ENCODE measurements at regions not wholly inside any gene's neighbourhood (a gene's known extent, or its start where the extent isn't known, plus 50 kb on each side); places are given as distances from the start of the nearest gene placed in this dataset.

DNA sequence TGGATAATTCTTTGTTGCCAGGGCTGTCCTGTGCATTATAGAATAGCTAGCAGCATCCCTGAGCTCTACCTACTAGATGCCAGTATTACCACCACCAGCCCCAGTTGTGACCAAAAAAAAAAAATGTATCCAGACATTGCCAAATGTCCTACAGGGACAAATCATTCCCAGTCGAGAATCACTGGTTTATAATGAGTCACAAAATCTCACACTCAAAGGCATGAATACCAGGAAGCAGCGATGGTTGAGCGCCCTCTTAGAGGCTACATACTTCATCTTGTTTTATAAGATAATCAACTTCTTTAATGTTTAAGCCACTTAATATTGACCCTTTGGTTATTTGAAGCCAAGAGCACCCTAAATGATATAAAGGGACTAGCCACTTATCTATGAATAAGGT, 297.3 kb downstream of the DHX15 start:
- no peak for DNase-seq (ENCODE audit: low spot score)

DNA sequence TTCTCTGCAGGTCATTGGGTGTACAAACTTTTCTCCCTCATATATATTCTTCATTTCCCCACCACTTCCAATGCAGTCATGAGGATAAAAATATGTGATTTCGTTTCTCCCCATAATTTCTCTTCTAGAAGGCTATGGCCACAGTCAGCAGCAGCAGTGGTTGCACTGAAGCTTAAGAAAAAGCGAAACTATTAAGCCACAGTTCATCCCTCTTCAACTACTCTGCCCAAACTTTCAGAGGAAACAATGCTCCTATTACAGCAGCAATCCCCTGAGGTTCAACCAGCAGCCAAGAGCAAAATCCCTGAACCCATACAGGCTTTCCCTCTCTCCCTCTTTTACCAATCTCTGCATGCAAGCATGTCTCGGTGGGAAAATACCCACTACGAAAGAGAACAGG, 298.6 kb downstream of the DHX15 start:
- no peak for DNase-seq (ENCODE audit: low spot score)

DNA sequence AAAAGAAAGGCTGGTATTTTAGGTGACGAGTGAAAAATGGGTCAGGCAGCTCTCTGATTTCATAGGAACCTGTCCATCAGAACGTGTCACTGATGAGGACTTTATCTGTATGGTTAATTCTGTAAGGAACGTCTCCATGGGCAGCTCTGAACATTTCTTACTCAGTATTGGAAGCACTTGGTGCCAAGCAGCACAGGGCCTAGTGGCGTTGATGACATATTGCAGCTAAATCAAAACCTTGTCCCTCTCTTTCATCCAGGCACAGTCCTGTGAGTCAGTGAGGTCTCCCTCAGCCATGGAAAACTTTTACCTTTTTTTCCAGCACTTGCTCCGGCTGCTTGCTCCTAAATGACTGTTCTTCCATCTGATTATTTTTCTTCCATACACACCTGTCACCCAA, 301.9 kb downstream of the DHX15 start:
- DNase-seq (ENCODE audit: low spot score), result no peak

DNA sequence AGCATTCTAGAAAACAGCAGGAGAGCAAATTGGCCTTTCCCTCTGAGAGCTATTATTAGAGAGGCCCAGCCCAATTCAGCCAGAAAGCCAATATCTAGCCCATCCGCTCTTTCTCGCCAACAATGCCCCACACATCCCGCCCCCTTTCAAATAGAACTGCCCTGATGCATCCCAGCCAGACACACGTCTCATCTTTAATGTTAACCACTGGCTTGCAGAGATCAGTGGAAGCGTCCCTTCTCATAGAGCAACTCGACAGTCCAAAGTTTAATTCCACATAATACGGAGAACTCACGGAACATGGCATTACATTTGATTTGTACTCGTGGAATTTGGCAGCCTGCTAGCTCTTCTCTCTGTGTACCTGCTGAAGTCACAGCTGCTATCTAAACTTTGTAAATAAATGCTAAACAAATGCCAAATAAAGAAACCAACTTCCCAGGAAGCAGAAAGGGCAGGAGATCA, 304.4 kb downstream of the DHX15 start:
- no peak for DNase-seq (ENCODE audit: low spot score)

DNA sequence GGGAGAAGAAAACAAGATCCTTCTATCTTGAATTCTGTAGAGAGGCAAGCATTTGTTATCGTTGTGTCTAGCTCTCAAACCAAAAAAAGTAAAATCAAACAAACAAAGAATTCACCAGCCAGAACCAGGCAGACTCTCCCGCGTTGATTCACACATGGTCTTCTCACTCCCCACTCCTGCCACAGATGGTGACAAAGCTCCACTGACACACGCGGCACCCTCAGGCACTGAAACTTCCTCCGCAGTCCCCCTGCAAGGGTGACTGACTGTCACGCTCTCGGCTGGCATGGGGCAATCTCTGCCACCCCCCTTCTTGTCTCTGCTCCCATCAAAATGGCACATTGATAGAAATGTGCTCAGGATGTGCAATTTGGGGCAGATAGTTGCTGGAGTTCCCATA, 304.9 kb downstream of the DHX15 start:
- DNase-seq (ENCODE audit: low spot score), result no peak

DNA sequence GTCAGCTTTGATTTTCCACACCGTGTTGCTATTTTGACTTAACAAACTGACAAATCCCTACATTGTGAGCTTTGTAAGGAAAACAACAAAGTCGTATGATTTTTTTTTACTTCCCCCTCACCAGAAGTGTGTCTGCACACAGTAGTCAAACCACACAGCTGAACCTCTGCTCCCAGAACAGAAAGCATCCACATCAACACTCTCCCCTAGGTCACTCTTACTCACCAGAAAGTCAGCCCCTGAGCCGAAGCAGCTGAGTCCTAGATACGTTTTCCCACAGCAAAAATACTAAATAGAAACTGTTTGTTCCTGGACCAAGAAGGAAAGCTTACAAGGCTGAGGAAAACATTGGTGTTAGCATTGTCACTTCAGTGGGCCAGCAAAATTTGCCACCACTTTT, 305.7 kb downstream of the DHX15 start:
- no peak for DNase-seq (ENCODE audit: low spot score)

DNA sequence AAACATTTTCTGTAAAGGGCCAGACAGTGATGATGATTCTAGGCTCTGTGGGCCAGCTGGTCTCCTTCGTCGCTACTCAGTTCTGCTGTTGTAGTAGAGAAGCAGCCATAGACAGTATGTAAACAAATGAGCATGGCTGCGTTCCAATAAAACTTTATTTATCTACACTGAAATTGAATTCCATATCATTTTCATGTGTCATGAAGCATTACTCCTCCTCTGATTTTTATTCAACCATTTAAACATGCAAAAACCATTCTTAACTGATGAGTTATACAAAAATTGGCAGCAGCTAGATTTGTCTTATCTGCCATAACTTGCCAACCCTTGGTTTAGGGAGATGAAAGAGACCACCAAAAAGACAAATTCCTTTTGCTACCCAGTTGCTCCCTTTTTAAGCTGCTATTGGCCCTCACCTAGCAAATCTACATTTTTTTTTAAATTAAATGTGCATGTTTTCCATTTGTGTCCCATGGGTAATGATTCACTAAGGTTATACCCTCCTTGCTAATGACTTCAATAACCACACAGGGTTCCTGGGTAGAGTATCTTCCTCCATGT, 309.9 kb downstream of the DHX15 start:
- DNase-seq (ENCODE audit: low spot score), result no peak

DNA sequence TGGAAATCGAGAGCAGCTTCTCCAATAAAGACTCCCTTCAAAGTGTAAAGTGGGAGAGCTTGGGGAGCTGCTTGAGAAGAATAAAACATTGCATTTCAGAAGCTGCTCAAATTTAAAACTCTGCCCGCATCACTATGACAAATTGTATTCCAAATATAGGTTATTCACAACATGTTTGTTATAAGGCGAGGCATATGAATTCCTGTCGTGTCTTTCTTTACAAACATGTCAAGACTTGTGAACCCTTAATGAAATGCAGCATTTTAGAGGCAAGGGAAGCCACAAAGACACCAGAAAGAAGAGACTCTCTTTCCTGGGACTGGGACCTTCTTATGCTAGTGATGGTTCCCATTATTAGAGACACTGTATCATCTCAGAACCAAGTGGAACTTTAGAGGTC, 311.2 kb downstream of the DHX15 start:
- no peak for DNase-seq (ENCODE audit: low spot score)

DNA sequence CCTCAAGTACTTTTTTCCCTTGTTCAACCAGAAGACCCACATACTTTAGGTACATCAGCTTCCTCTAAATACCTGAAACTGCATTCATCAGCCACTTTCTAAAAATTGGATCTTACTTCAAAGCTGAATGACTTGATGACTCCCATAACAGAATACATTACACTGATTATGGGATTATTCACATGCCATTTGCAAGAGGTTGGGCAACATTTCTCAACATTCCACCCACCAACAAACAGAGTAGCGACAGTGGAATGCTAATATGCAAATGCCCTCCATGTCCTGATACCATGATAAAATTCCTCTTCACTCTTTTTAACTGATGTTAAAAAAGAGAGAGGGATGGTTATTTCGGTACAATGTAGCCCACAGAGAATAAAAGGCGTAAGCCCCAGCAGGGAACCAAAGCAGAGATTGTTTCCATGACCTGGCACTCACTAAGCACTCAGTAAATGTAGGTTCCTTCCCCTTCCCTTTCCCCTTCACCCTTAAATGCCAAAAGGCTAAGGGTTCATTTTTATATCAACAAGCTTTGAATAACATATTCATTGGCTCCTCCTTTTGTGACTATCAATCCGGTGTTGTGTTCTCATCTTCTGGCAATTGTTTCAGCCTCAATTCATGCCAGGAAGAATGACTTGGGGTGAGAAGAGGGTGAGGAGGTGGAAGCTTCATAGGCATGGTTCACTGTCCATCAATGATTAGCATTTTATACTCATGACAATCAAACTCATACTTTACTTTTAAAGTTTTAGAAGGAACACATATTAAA, 317.2 kb downstream of the DHX15 start:
- no peak for DNase-seq (ENCODE audit: low spot score)

DNA sequence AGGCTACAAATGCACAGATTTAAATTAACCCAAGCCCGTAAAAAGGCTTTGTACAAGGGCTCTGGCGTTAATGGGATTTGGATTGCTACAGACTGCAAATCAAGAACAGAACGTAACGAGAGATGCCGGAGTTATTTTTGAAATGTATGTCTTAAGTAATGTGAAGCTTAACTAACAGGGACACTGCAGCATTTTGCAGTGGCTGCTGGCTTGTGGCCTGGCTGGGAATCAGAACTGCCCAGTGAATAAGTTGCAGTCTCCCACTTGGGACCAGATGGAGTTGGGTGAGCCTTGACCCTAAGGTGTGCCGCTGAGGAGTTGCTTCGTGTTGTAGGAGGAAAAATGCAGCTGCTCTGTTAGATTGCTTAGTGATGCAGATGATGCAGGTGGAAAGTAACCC, 318.4 kb downstream of the DHX15 start:
- no peak for DNase-seq (ENCODE audit: low spot score)

DNA sequence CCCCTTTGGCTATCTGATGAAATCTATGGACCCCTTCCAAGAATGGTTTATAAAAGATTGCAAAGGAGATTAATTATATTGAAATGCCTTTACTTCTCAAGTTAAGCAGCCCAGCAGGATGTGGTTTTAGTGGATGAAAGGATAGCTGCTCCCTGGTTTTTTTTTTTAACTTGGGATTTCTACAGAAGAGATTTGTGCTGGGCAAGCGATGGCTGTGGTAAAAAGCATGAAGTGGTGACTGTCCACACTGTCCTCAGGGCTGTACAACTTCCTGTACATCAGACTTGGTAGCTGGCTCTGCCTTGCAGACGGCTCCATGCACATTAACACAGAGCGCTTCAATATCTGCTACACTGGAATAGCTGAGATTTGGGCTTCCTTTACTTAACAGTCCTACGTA, 321.7 kb downstream of the DHX15 start:
- no peak for DNase-seq (ENCODE audit: low spot score)

DNA sequence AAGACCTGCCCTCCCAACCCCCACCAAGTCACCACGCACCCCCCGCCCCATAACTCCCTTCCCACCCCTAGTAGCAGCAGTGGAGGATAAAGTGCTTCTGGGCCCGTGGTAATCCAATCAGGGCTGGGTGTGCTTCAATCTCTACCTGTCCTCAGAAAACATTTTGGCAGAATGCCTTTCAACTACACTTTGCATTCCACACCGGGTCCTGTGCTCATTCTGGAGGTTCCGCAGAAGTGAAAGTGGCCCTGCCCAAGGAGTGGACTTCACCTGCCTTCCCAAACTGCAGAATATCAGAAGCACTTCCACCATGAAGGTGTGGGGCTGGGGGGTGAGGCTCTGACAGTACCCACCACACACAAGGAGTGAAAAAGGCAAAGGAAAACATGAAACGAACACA, 322.3 kb downstream of the DHX15 start:
- no peak for DNase-seq (ENCODE audit: low spot score)

DNA sequence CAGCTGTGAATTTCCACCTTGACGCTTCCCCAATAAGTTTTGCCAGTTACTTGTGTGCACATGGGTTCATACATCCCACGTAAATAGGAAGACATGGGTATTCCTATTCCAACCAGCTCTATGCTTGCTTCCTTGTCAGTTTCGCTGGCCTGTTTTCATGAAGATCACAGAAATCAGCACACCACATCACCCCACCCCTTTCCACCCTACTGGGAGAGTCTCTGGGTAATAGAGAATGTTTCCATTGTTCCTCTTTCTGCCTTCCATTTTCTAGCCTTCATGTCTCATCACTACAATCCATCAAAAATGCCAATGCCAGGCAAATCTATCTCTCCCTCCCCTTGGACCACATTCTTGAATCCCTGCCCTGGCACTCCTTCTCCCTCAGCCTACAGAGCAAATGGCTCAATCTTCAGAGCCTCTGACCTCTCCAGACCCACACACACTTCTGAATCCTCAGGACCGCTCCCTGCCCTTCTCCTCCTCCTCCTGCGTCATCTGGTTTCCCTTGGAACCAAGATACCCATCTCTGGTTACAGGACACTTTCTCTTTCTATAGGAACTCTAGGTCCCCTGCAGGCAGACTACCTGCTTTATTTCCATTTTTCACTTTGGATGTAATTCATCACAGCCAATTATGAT, 323.3 kb downstream of the DHX15 start:
- no peak for DNase-seq (ENCODE audit: low spot score)

DNA sequence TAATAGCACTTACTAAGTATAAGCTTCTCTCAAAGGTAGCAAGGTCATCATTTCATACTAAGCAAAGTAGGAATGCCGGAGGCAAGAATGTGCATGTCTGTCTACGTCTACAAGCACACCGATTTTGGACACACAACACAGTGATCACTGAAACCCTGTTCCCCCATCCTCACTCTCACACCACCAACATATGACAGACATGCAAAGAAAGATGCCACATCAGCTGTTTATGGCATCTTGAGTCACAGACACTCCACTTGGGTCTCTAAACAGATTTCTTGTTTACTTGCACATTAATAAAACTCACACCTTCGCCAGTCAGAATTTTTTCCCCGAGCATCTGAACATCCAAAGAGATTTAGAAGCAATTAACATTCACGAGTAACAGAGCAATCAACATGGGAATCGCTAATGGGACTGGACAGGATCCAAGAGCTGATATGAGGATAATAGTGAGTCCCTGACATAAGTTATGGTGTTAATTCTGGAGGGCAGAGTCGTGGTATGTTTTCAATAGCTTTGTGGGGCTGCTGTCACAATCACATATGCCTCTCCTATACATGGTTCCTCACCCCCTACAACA, 324.1 kb downstream of the DHX15 start:
- DNase-seq (ENCODE audit: low spot score), result no peak

DNA sequence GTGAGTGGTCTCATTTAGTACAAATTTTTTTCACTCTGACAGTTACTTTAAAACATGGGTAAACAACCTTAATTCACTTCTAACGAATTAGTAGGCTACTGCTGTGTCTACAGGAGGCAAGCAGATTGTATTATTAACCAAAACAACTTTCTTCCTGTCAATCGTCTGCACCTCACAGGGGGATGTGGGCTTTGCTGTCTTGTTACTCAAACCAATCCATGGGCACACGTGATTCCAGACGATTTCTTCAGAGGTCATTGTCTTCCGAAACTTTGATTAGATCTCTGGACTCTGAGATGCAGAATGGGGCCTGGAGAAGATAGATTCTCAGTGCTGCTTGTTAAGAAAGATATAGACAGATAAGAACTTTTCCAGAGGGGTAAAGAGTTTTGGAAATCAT, 327.8 kb downstream of the DHX15 start:
- DNase-seq (ENCODE audit: low spot score), result no peak

DNA sequence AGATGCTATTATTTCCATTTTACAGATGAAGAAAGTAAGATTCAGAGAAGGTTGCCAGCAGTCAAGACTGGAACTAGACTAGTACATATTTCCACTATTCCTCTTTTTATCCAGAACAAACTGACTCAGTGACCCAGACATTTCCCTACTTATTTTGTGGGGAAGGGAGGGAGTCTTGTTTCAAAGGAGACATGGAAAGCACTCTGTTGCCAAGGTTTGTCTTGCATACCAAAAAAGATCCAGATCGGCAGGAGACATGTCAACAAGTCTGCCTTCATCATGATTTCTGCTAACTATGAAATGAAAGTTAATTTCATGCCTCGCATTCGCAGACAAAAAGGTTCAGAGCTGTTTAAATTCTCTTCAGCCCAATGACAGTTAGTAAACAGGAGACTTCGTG, 328.3 kb downstream of the DHX15 start:
- DNase-seq (ENCODE audit: low spot score), result no peak

DNA sequence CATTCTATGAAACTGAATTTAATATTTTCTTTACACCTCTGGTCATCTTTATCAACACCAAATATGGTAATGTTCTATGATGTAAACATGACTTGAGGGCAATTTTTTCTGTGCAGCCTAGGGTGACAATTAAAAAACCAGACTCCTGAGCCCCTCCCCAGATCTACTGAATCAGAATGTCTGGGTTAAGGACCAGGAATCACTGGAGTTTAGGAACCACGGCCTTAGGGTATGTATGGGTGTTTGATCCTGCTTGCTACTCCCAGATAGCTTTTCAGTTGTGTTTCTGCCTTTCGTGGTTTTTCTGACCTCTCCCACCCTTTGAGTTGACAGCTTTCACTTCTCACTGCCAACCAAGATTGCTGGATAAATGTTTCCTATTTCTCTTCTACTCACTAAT, 332.2 kb downstream of the DHX15 start:
- no peak for DNase-seq (ENCODE audit: low spot score)

DNA sequence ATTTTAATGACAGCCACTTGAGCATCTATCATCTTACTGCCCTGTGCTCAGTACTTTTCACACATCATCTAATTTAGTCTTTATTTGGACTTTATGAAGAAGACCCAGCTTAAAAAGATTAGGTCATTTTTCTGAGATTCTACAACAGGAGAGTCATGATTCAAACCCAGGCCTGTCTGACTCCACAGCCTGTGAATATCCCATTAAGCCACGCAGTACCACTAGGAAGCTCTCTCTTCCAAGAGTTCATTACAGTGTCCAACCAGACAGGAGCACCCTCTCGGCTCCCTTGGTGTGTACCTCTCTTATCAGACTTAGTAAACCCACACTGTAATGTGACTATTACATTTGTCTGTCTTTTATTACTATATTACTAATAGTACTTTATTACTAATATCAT, 332.8 kb downstream of the DHX15 start:
- no peak for DNase-seq (ENCODE audit: low spot score)

DNA sequence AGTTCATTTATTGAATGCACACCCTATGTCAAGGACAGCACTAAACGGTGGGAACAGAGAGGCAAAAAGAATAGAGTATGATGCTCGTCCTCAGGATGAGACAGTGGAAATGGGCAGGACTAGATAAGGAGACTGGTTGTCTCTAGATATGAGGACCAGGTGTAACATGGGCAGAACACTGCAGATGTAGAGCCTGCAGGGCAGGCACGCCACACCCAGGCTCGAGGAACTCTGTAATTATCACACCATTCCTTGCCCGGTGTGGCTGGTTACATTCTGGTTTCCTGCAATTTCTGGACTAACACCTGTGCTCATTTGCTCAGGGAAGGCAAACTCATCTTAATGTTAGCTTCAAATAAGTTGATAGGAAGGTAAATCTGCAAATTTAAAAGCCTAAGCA, 334.4 kb downstream of the DHX15 start:
- no peak for DNase-seq (ENCODE audit: low spot score)

DNA sequence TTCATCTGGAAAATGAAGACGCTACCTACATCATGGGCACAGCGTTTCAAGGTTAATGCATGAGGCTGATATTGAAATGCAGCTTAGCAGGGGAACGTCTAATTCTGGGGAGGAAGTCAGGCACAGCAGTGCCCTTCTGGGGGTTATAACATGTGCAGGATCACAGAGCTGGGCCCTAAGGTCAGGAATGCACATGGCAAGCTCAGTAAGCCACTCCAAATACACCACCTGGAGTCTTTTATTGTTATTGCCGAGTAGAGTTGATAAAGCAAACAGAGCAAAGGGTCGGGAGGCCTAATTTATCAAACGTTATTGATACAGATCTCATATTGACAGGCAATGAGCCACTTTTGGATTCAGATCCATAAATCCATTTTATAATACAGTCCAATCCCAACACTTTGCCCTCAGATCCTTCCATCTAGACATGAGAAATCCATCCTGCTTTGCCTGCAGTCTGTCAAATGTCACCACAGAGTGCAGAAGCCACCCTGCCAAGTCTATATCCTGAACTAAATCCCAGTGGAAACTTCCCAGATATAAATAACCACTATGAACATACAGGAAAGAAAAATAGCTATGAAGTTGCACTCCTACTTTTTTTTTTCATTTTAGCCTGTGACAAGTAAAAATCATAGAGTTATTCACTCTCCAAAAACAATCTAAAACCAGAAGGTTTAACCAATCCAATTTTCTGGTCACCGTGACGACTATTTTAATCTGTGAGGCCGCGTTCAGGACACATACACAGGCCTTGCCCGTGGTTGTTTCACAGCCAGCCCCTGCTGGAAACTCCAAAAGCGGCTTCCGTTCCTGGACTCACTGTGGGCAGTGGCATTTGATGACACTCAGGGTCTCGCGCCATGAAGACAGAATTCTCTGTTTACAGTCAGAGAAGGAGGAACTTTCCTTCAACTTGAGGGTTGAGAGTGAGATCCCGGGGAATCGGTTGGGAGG, 335.4 kb downstream of the DHX15 start:
- DNase-seq (ENCODE audit: low spot score), result no peak

DNA sequence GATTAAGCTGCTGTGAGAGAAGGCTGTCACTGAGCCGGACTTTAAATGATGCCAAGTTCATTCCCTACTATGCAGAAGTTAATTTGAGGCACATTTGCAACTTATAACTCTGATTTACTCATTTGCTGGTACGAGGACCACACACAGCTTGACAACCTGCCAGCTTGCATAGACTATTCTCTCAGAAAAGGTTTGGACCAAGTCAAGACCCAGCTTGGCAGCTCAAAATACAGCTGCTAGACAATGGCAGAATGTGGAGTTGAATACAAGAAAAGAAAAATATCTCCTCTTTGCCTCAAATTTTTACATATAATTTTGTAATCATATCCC, 338.9 kb downstream of the DHX15 start:
- DNase-seq (ENCODE audit: low spot score), result no peak
